SK-N-SH (cell line): ENCODE measurements at regions not wholly inside any gene's neighbourhood (a gene's known extent, or its start where the extent isn't known, plus 50 kb on each side); places are given as distances from the start of the nearest gene placed in this dataset.

Experiments used
- CTCF ChIA-PET: fragments of 300-600, 350-600 bp; formaldehyde crosslinking; extraction: SDS; loops from one replicate; lab custom pipeline; 2021; lab: Yijun Ruan, JAX
- POLR2A ChIA-PET: fragments of 350-600 bp; sonication (Branson Sonifier 250); formaldehyde crosslinking; extraction: SDS; loops from one replicate; lab custom pipeline; 2020; ENCODE audit warnings: antibody characterized with exemption, inconsistent platforms; lab: Yijun Ruan, JAX
- DNase-seq: peaks from one replicate; pipeline ENCODE4 v3.0.0; 2012
- H2AFZ ChIP-seq: fragments of 200-600 bp; sonication (generic); 2 replicates; pipeline ENCODE4 v1.8.1; 2016; ENCODE audit warnings: antibody characterized with exemption, mild to moderate bottlenecking, low read depth
- H3F3A ChIP-seq: fragments of 200-600 bp; sonication (generic); replicated peaks from 2 replicates; pipeline ENCODE3; 2016; ENCODE audit warnings: antibody characterized with exemption, mild to moderate bottlenecking; ENCODE audit not compliant: insufficient read depth
- H3K27ac ChIP-seq, 2 experiments: fragments of 200-500 bp in 1 of 2; fragments of 200-600 bp in 1 of 2; sonication (Bioruptor generic) in 1 of 2; sonication (generic), shearing (Covaris generic) in 1 of 2; 2 replicates each; pipeline versions ENCODE4 v1.5.1 to v1.6.1; 2014 to 2016; ENCODE audit warnings: low read depth in 2 of 2, inconsistent platforms in 1 of 2, low read length in 1 of 2, mild to moderate bottlenecking in 1 of 2, mixed read lengths in 1 of 2
- H3K27me3 ChIP-seq: fragments of 200-600 bp; sonication (generic), shearing (Covaris generic); 2 replicates; pipeline ENCODE4 v1.6.1; 2016; ENCODE audit warnings: mixed run types; ENCODE audit not compliant: insufficient read depth
- H3K36me3 ChIP-seq, 2 experiments: fragments of 200-500 bp in 1 of 2; fragments of 200-600 bp in 1 of 2; sonication (Bioruptor generic) in 1 of 2; sonication (generic) in 1 of 2; replicated peaks in 1 of 2; 2 replicates each; pipeline versions ENCODE3 to v1.5.1; 2014 to 2016; ENCODE audit warnings: low read length in 1 of 2, mild to moderate bottlenecking in 1 of 2; ENCODE audit not compliant: insufficient read depth in 2 of 2, control insufficient read depth in 1 of 2
- H3K4me1 ChIP-seq, 2 experiments: fragments of 200-500 bp in 1 of 2; fragments of 200-600 bp in 1 of 2; sonication (Bioruptor generic) in 1 of 2; sonication (generic), shearing (Covaris generic) in 1 of 2; 2 replicates each; pipeline versions ENCODE4 v1.5.1 to v1.6.1; 2014 to 2016; ENCODE audit warnings: low read depth in 1 of 2, low read length in 1 of 2, mixed run types in 1 of 2; ENCODE audit not compliant: insufficient read depth in 2 of 2, control insufficient read depth in 1 of 2
- H3K4me2 ChIP-seq: fragments of 200-600 bp; sonication (generic), shearing (Covaris generic); 2 replicates; pipeline ENCODE4 v1.6.1; 2017; ENCODE audit warnings: mixed run types
- H3K4me3 ChIP-seq, 2 experiments: fragments of 200-500 bp in 1 of 2; fragments of 200-600 bp in 1 of 2; sonication (Bioruptor generic) in 1 of 2; sonication (generic), shearing (Covaris generic) in 1 of 2; 2 replicates each; pipeline versions ENCODE4 v1.5.1 to v1.8.1; 2014 to 2016; ENCODE audit warnings: low read depth in 2 of 2, inconsistent platforms in 1 of 2, low read length in 1 of 2, mild to moderate bottlenecking in 1 of 2, mixed read lengths in 1 of 2, moderate library complexity in 1 of 2
- H3K79me2 ChIP-seq: fragments of 200-600 bp; sonication (generic); 2 replicates; pipeline ENCODE4 v1.8.1; 2017; ENCODE audit warnings: mild to moderate bottlenecking; ENCODE audit not compliant: insufficient read depth
- H3K9ac ChIP-seq: fragments of 200-600 bp; sonication (generic); 2 replicates; pipeline ENCODE4 v1.6.1; 2017; ENCODE audit warnings: mixed run types
- H3K9me2 ChIP-seq: fragments of 200-600 bp; sonication (generic); 2 replicates; pipeline ENCODE4 v1.6.1; 2017; ENCODE audit warnings: mixed run types
- H3K9me3 ChIP-seq: fragments of 200-600 bp; sonication (generic); 2 replicates; pipeline ENCODE4 v1.6.1; 2017; ENCODE audit warnings: mixed run types, mild to moderate bottlenecking, moderate library complexity
- H4K20me1 ChIP-seq: fragments of 200-600 bp; sonication (generic); 2 replicates; pipeline ENCODE4 v1.6.1; 2017; ENCODE audit warnings: mild to moderate bottlenecking, mixed run types; ENCODE audit not compliant: insufficient read depth
- CHD2 ChIP-seq: fragments of 150-350 bp; IDR thresholded peaks from 2 replicates; pipeline ENCODE4 v1.6.1; 2018; ENCODE audit warnings: low read length; ENCODE audit not compliant: partially characterized antibody
- EZH2phosphoT487 ChIP-seq: fragments of 200-600 bp; sonication (generic); IDR thresholded peaks from 2 replicates; pipeline ENCODE4 v1.6.1; 2017; ENCODE audit warnings: low read depth, mixed run types, mild to moderate bottlenecking, antibody characterized with exemption, moderate library complexity, borderline replicate concordance
- FOSL2 ChIP-seq: IDR thresholded peaks from 2 replicates; pipeline ENCODE4 v1.4.0; 2012; ENCODE audit warnings: low read depth, mild to moderate bottlenecking, moderate library complexity, borderline replicate concordance
- FOXM1 ChIP-seq: IDR thresholded peaks from 2 replicates; pipeline ENCODE4 v1.4.0; 2012; ENCODE audit warnings: low read depth, mild to moderate bottlenecking
- GATA2 ChIP-seq: sonication (generic); formaldehyde crosslinking; IDR thresholded peaks from 2 replicates; pipeline ENCODE4 v1.5.0; 2020; ENCODE audit warnings: mild to moderate bottlenecking, missing genetic modification reagents
- JUND ChIP-seq: IDR thresholded peaks from 2 replicates; pipeline ENCODE4 v1.4.0; 2012
- MXI1 ChIP-seq: IDR thresholded peaks from 2 replicates; pipeline ENCODE4 v1.6.1; 2012; ENCODE audit warnings: mild to moderate bottlenecking, low read depth, low read length, improper control_type of control experiment
- POLR2AphosphoS5 ChIP-seq: IDR thresholded peaks from 2 replicates; pipeline ENCODE4 v1.6.1; 2012; ENCODE audit warnings: low read depth, low read length
- RAD21 ChIP-seq: IDR thresholded peaks from 2 replicates; pipeline ENCODE4 v1.6.1; 2012; ENCODE audit warnings: mild to moderate bottlenecking, low read length
- RXRA ChIP-seq: IDR thresholded peaks from 2 replicates; pipeline ENCODE4 v1.4.0; 2012; ENCODE audit warnings: low read depth, mild to moderate bottlenecking, borderline replicate concordance
- SIN3A ChIP-seq: IDR thresholded peaks from 2 replicates; pipeline ENCODE4 v1.6.1; 2012; ENCODE audit warnings: low read depth, mild to moderate bottlenecking, low read length, moderate library complexity, borderline replicate concordance
- TAF1 ChIP-seq: IDR thresholded peaks from 2 replicates; pipeline ENCODE4 v1.6.1; 2012; ENCODE audit warnings: low read depth, mild to moderate bottlenecking, low read length, moderate library complexity, borderline replicate concordance
- TEAD4 ChIP-seq: IDR thresholded peaks from 2 replicates; pipeline ENCODE4 v1.4.0; 2012; ENCODE audit warnings: mild to moderate bottlenecking, borderline replicate concordance; ENCODE audit not compliant: insufficient read depth
- WGBS: methylation state at CpG from one replicate; pipeline ENCODE4 v1.1.6; 2017; ENCODE audit warnings: low lambda C conversion rate; 5-methylcytosine and 5-hydroxymethylcytosine counted together
- TF ChIP-seq, protein P1 (sequence below): IDR thresholded peaks from 2 replicates; pipeline ENCODE4 v1.4.0; 2012; ENCODE audit warnings: low read depth
- TF ChIP-seq, protein P2 (sequence below): fragments of 200-600 bp; sonication (generic); IDR thresholded peaks from 2 replicates; pipeline ENCODE4 v1.6.1; 2017; ENCODE audit warnings: antibody characterized with exemption, mild to moderate bottlenecking, moderate library complexity

- H2AFZ ChIP-seq = no peak overlapping the region
- H3K4me2 ChIP-seq = no peak overlapping the region
- H3K9me2 ChIP-seq = no peaks in the 10 kb centered on the region
- no peaks in the 10 kb centered on the region for H3K36me3 ChIP-seq
- H3K27me3 ChIP-seq = no peaks in the 10 kb centered on the region
- H3K4me1 ChIP-seq = no peaks in the 10 kb centered on the region
- no peaks in the 10 kb centered on the region for H4K20me1 ChIP-seq
- no peak overlapping the region for H3K9ac ChIP-seq
- POLR2A ChIA-PET = no interaction called here
- H3K27ac ChIP-seq = no peak overlapping the region
- no peaks in the 10 kb centered on the region for H3F3A ChIP-seq
- CTCF ChIA-PET = no interaction called here
- TF ChIP-seq POLR2AphosphoS5 = no peak
- TF ChIP-seq, protein P1, sequence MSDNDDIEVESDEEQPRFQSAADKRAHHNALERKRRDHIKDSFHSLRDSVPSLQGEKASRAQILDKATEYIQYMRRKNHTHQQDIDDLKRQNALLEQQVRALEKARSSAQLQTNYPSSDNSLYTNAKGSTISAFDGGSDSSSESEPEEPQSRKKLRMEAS = no peak
- TF ChIP-seq RAD21 = no peak
- no peak for TF ChIP-seq FOSL2
- TF ChIP-seq EZH2phosphoT487 = no peak
- TF ChIP-seq, protein P2, sequence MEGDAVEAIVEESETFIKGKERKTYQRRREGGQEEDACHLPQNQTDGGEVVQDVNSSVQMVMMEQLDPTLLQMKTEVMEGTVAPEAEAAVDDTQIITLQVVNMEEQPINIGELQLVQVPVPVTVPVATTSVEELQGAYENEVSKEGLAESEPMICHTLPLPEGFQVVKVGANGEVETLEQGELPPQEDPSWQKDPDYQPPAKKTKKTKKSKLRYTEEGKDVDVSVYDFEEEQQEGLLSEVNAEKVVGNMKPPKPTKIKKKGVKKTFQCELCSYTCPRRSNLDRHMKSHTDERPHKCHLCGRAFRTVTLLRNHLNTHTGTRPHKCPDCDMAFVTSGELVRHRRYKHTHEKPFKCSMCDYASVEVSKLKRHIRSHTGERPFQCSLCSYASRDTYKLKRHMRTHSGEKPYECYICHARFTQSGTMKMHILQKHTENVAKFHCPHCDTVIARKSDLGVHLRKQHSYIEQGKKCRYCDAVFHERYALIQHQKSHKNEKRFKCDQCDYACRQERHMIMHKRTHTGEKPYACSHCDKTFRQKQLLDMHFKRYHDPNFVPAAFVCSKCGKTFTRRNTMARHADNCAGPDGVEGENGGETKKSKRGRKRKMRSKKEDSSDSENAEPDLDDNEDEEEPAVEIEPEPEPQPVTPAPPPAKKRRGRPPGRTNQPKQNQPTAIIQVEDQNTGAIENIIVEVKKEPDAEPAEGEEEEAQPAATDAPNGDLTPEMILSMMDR = no peak
- TF ChIP-seq CHD2 = no peak
- TF ChIP-seq TEAD4 = no peak
- no peak for TF ChIP-seq RXRA
- TF ChIP-seq TAF1 = no peak
- TF ChIP-seq GATA2 (CRISPR knock-in tag) = no peak
- TF ChIP-seq FOXM1 = no peak
- no peak for TF ChIP-seq SIN3A
- TF ChIP-seq, all 33 proteins: peak for 0
- no peaks in the 10 kb centered on the region for H3K9me3 ChIP-seq
- no peak for DNase-seq
- WGBS = 4% methylated on average over 3 of the region's 3 CpGs
- H3K79me2 ChIP-seq = no peaks in the 10 kb centered on the region
- no peak overlapping the region for H3K4me3 ChIP-seq
Measured at GRCh38 chr20:24321973-24322372, 147.5 kb upstream of the SYNDIG1 start.

- no peak for TF ChIP-seq CHD2
- no peak for TF ChIP-seq JUND
- TF ChIP-seq GATA2 (CRISPR knock-in tag) = no peak
- no peak for TF ChIP-seq MXI1
- POLR2A ChIA-PET = no interaction called here
- Histone ChIP-seq H3K4me2 (no peak overlapping the region), H4K20me1 (no peaks in the 10 kb centered on the region), H2AFZ (no peak overlapping the region), H3K79me2 (no peaks in the 10 kb centered on the region), H3K9me3 (no peaks in the 10 kb centered on the region), H3K36me3 (no peaks in the 10 kb centered on the region), H3K4me1 (no peaks in the 10 kb centered on the region), H3K27me3 (no peaks in the 10 kb centered on the region), H3K9ac (no peak overlapping the region), H3K9me2 (no peaks in the 10 kb centered on the region), H3F3A (no peaks in the 10 kb centered on the region), H3K27ac (no peak overlapping the region), H3K4me3 (no peak overlapping the region)
- DNase-seq = no peak
- CTCF ChIA-PET = no interaction called here
- WGBS = 34% methylated on average over 13 of the region's 15 CpGs
Measured at GRCh38 chr20:24318569-24319352, 150.7 kb upstream of the SYNDIG1 start.
